HL-60 (cell line): ENCODE measurements at regions not wholly inside any gene's neighbourhood (a gene's known extent, or its start where the extent isn't known, plus 50 kb on each side); places are given as distances from the start of the nearest gene placed in this dataset.

ENCODE experiments used
- DNase-seq, 2 experiments: peaks; one replicate each; pipeline ENCODE4 v3.0.0-alpha.2; 2010 to 2020; ENCODE audit warnings: low read depth in 1 of 2, low spot score in 1 of 2
- H3K27ac ChIP-seq: fragments of 250-450 bp; sonication (Bioruptor Pico); replicated peaks from 2 replicates; pipeline ENCODE4 v1.5.1; 2020; ENCODE audit warnings: mild to moderate bottlenecking, moderate library complexity
- H3K27me3 ChIP-seq: fragments of 250-450 bp; sonication (Bioruptor Pico); 2 replicates; pipeline ENCODE4 v1.5.1; 2021; ENCODE audit warnings: mild to moderate bottlenecking, moderate library complexity; ENCODE audit not compliant: insufficient read depth, poor library complexity, severe bottlenecking
- H3K4me3 ChIP-seq: replicated peaks from 2 replicates; pipeline ENCODE4 v1.5.1; 2011; ENCODE audit warnings: mild to moderate bottlenecking, control low read depth, low read length; ENCODE audit not compliant: insufficient read depth
- CTCF ChIP-seq: IDR thresholded peaks from one replicate; pipeline ENCODE4 v1.5.1; 2011; ENCODE audit warnings: low read length, control low read depth, inconsistent platforms; ENCODE audit not compliant: insufficient read depth
- GABPA ChIP-seq: IDR thresholded peaks from 2 replicates; pipeline ENCODE4 v1.6.1; 2012; ENCODE audit warnings: low read depth
- POLR2AphosphoS5 ChIP-seq: IDR thresholded peaks from 2 replicates; pipeline ENCODE4 v1.6.1; 2012; ENCODE audit warnings: low read depth
- REST ChIP-seq: IDR thresholded peaks from 2 replicates; pipeline ENCODE4 v1.6.1; 2012; ENCODE audit warnings: low read depth; ENCODE audit not compliant: insufficient replicate concordance
- SPI1 ChIP-seq: IDR thresholded peaks from 2 replicates; pipeline ENCODE4 v1.6.1; 2012; ENCODE audit warnings: low read depth, mild to moderate bottlenecking, borderline replicate concordance

DNA sequence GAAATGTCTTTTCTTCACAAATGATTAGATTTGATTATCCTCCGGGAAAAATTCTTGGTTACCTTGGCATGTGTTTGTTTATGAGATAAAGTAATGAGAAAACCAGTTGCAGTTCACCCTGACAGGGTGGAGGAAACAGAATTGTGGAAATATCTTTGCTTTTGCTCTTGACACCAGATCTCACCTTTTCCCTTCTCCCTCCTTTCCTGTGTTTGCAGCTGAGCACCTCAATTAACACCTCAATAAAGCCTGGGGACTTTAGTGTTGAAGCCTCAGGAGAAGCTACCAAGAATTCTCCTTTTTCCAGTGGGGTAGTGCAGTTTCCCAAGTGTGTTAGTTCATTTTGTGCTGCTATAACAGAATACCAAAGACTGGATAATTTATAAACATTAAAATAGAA lies 350.8 kb upstream of the IGFBP7 start:
- H3K27me3 ChIP-seq = no peaks in the 10 kb centered on the region
- DNase-seq = no peak
- TF ChIP-seq CTCF = no peak
- no peak for TF ChIP-seq GABPA
- no peak for TF ChIP-seq REST
- TF ChIP-seq POLR2AphosphoS5 = no peak
- TF ChIP-seq SPI1 = no peak

GRCh38 chr4:57448901-57449300 lies 338.7 kb upstream of the IGFBP7 start:
- Histone ChIP-seq H3K4me3 (no peak overlapping the region), H3K27ac (no peak overlapping the region), H3K27me3 (peaks cover 3% of the 10 kb centered on the region)
- TF ChIP-seq SPI1 (no peak), POLR2AphosphoS5 (no peak), CTCF (no peak), REST (no peak), GABPA (no peak)
- no peak for DNase-seq

More for the DNA sequence above, 350.8 kb upstream of the IGFBP7 start:
- Histone ChIP-seq H3K27ac (no peak overlapping the region), H3K4me3 (no peak overlapping the region)

- no peak for TF ChIP-seq POLR2AphosphoS5
- no peak for TF ChIP-seq SPI1
- TF ChIP-seq CTCF = no peak
- no peak for TF ChIP-seq GABPA
- TF ChIP-seq REST = no peak
- DNase-seq = no peak
- H3K27ac ChIP-seq = no peak overlapping the region
- no peak overlapping the region for H3K4me3 ChIP-seq
- peaks cover 3% of the 10 kb centered on the region for H3K27me3 ChIP-seq
Measured at GRCh38 chr4:57448452-57448851, 338.3 kb upstream of the IGFBP7 start.
